ENCODE measurements at regions not wholly inside any gene's neighbourhood (a gene's known extent, or its start where the extent isn't known, plus 50 kb on each side); places are given as distances from the start of the nearest gene placed in this dataset.

DNA sequence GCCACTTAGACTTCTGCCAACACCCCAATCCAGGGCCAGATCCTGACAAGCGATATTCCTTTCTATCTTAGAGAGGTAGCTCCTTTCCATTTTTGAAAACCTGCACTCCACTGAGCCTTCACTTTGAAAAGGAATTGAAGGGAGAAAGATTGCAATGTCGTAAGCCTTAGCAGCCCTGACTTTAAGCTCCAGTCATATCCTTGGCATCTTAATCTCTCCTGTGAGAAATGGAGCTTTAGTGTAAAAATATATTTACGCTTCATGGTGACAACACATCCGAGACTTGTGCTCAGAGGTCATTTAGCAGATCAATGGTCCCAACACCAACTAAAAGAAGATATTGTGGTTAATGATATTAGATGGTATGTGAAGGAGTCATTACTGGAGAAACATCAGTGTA, 235.8 kb upstream of the MEX3C start:
- Histone ChIP-seq H3K9me3 (no peaks in the 10 kb centered on the region), H3K27ac (no peak overlapping the region), H3K4me2 (no peak overlapping the region), H3K4me3 (no peak overlapping the region), H3K4me1 (no peaks in the 10 kb centered on the region)
- ATAC-seq, result no peak
- DNase-seq (ENCODE audit: low read depth in 1 of 2, low spot score in 1 of 2), result no peak
- TF ChIP-seq NFE2L2 (conservative IDR thresholded peaks at IDR 0.05; ENCODE audit: low read length) (no peak), NR3C1 (IDR thresholded peaks at IDR 0.05) (no peak), EHF (CRISPR knock-in tag; IDR thresholded peaks at IDR 0.05) (no peak), POLR2AphosphoS2 (conservative IDR thresholded peaks at IDR 0.05; ENCODE audit: low read length) (no peak), CBX8 (IDR thresholded peaks at IDR 0.05) (no peak), CEBPB (IDR thresholded peaks at IDR 0.05) (no peak), ZNF302 (CRISPR knock-in tag; IDR thresholded peaks at IDR 0.05) (no peak), EP300 (IDR thresholded peaks at IDR 0.05) (no peak), FOSB (CRISPR knock-in tag; IDR thresholded peaks at IDR 0.05) (no peak), MAZ (IDR thresholded peaks at IDR 0.05; ENCODE audit: borderline replicate concordance, low read depth, low read length) (no peak), ZFP36 (IDR thresholded peaks at IDR 0.05; ENCODE audit: borderline replicate concordance, partially characterized antibody) (no peak), ATOH8 (CRISPR knock-in tag; IDR thresholded peaks at IDR 0.05; ENCODE audit: low read depth) (no peak), HEYL (CRISPR knock-in tag; IDR thresholded peaks at IDR 0.05) (no peak), PHF8 (IDR thresholded peaks at IDR 0.05; ENCODE audit: borderline replicate concordance, low read depth) (no peak), HOXB13 (CRISPR knock-in tag; IDR thresholded peaks at IDR 0.05; ENCODE audit: low read depth) (no peak), CBX2 (IDR thresholded peaks at IDR 0.05; ENCODE audit: borderline replicate concordance, low read depth) (no peak), CHD2 (IDR thresholded peaks at IDR 0.05; ENCODE audit: low read length, partially characterized antibody) (no peak)
- TF ChIP-seq, protein P1, sequence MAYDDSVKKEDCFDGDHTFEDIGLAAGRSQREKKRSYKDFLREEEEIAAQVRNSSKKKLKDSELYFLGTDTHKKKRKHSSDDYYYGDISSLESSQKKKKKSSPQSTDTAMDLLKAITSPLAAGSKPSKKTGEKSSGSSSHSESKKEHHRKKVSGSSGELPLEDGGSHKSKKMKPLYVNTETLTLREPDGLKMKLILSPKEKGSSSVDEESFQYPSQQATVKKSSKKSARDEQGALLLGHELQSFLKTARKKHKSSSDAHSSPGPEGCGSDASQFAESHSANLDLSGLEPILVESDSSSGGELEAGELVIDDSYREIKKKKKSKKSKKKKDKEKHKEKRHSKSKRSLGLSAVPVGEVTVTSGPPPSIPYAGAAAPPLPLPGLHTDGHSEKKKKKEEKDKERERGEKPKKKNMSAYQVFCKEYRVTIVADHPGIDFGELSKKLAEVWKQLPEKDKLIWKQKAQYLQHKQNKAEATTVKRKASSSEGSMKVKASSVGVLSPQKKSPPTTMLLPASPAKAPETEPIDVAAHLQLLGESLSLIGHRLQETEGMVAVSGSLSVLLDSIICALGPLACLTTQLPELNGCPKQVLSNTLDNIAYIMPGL (CRISPR knock-in tag; IDR thresholded peaks at IDR 0.05; ENCODE audit: borderline replicate concordance), result no peak
- TF ChIP-seq, protein P2, sequence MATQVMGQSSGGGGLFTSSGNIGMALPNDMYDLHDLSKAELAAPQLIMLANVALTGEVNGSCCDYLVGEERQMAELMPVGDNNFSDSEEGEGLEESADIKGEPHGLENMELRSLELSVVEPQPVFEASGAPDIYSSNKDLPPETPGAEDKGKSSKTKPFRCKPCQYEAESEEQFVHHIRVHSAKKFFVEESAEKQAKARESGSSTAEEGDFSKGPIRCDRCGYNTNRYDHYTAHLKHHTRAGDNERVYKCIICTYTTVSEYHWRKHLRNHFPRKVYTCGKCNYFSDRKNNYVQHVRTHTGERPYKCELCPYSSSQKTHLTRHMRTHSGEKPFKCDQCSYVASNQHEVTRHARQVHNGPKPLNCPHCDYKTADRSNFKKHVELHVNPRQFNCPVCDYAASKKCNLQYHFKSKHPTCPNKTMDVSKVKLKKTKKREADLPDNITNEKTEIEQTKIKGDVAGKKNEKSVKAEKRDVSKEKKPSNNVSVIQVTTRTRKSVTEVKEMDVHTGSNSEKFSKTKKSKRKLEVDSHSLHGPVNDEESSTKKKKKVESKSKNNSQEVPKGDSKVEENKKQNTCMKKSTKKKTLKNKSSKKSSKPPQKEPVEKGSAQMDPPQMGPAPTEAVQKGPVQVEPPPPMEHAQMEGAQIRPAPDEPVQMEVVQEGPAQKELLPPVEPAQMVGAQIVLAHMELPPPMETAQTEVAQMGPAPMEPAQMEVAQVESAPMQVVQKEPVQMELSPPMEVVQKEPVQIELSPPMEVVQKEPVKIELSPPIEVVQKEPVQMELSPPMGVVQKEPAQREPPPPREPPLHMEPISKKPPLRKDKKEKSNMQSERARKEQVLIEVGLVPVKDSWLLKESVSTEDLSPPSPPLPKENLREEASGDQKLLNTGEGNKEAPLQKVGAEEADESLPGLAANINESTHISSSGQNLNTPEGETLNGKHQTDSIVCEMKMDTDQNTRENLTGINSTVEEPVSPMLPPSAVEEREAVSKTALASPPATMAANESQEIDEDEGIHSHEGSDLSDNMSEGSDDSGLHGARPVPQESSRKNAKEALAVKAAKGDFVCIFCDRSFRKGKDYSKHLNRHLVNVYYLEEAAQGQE (IDR thresholded peaks at IDR 0.05), result no peak
- TF ChIP-seq, protein P3, sequence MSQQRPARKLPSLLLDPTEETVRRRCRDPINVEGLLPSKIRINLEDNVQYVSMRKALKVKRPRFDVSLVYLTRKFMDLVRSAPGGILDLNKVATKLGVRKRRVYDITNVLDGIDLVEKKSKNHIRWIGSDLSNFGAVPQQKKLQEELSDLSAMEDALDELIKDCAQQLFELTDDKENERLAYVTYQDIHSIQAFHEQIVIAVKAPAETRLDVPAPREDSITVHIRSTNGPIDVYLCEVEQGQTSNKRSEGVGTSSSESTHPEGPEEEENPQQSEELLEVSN (IDR thresholded peaks at IDR 0.05; ENCODE audit: borderline replicate concordance, low read depth), result no peak
- FAIRE-seq, result no peak
- ChIA-PET POLR2A (no interaction called here), CTCF (no interaction called here)
- 51% methylated on average over 4 of the region's 4 CpGs for WGBS (ENCODE audit: missing lambda C conversion rate)

DNA sequence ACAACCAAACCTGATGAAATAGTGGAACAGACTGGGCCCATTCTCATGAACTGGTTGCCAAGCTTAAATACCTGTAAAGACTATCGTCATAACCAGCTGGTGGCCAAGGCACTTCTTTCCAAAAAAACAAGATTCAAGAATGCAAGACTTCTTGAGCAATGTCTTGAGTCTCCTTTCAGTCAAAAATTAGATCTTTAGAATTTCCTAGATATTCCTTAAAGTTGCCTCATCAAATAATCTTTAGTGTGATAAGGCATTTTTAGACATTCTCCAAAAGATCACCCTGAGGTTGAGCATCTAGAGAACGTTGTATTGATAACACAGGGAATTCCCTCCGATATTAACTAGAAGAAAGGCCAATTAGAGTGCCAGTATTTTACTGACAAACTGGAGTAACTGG, 236.4 kb upstream of the MEX3C start:
- ATAC-seq (no peak), FAIRE-seq (no peak), DNase-seq (ENCODE audit: low read depth in 1 of 2, low spot score in 1 of 2) (no peak)
- 6% methylated on average over 3 of the region's 3 CpGs for WGBS (ENCODE audit: missing lambda C conversion rate)
- Histone ChIP-seq H3K4me3 (no peak overlapping the region), H3K9me3 (no peaks in the 10 kb centered on the region), H3K4me2 (no peak overlapping the region), H3K4me1 (no peaks in the 10 kb centered on the region), H3K27ac (no peak overlapping the region)
- POLR2A ChIA-PET, result no interaction called here
- CTCF ChIA-PET, result no interaction called here
- TF ChIP-seq NR3C1 (IDR thresholded peaks at IDR 0.05) (no peak), PBX3 (IDR thresholded peaks at IDR 0.05) (no peak), CHD2 (IDR thresholded peaks at IDR 0.05; ENCODE audit: low read length, partially characterized antibody) (no peak), MYC (IDR thresholded peaks at IDR 0.05; ENCODE audit: borderline replicate concordance, low read length) (no peak), BHLHE40 (IDR thresholded peaks at IDR 0.05; ENCODE audit: low read depth, low read length) (no peak), EHMT2 (IDR thresholded peaks at IDR 0.05; ENCODE audit: low read depth) (no peak), JUNB (IDR thresholded peaks at IDR 0.05) (no peak), PHF8 (IDR thresholded peaks at IDR 0.05; ENCODE audit: borderline replicate concordance, low read depth) (no peak), MAZ (IDR thresholded peaks at IDR 0.05; ENCODE audit: borderline replicate concordance, low read depth, low read length) (no peak), RAD21 (conservative IDR thresholded peaks at IDR 0.05 in 1 of 2, IDR thresholded peaks at IDR 0.05 in 1 of 2) (no peak), TFCP2L1 (CRISPR knock-in tag; IDR thresholded peaks at IDR 0.05) (no peak), JUN (IDR thresholded peaks at IDR 0.05) (no peak), RCOR1 (IDR thresholded peaks at IDR 0.05; ENCODE audit: low read depth, low read length) (no peak)
- TF ChIP-seq, protein P1 (CRISPR knock-in tag; IDR thresholded peaks at IDR 0.05; ENCODE audit: borderline replicate concordance), result no peak

Measured in A549 (cell line).